CD8-positive, alpha-beta memory T cell (primary cell): ENCODE measurements at regions not wholly inside any gene's neighbourhood (a gene's known extent, or its start where the extent isn't known, plus 50 kb on each side); places are given as distances from the start of the nearest gene placed in this dataset.

ENCODE experiments used
- CTCF ChIA-PET: fragments of 350-600 bp; sonication (Branson Sonifier 250); formaldehyde crosslinking; loops from one replicate; lab custom pipeline; 2021; ENCODE audit warnings: antibody characterized with exemption; lab: Charles Lee
- POLR2A ChIA-PET: fragments of 350-600 bp; sonication (Branson Sonifier 250); formaldehyde crosslinking; loops from one replicate; lab custom pipeline; 2021; ENCODE audit warnings: antibody characterized with exemption; lab: Charles Lee
- DNase-seq, 5 donors: peaks; one replicate each; pipeline versions ENCODE4 v3.0.0 to v3.0.0-alpha.2; 2020 to 2022; ENCODE audit warnings: mixed read lengths in 1 of 5
- H3K27ac ChIP-seq: one replicate; pipeline ENCODE4 v1.7.0; 2013; ENCODE audit warnings: low read depth, mild to moderate bottlenecking, low read length, moderate library complexity
- H3K27me3 ChIP-seq: 2 replicates; pipeline ENCODE4 v1.7.0; 2013; ENCODE audit warnings: low read length, mild to moderate bottlenecking; ENCODE audit not compliant: insufficient read depth, poor library complexity, severe bottlenecking
- H3K36me3 ChIP-seq: 2 replicates; pipeline ENCODE4 v1.7.0; 2013; ENCODE audit warnings: mild to moderate bottlenecking, low read length, moderate library complexity; ENCODE audit not compliant: insufficient read depth
- H3K4me1 ChIP-seq: 2 replicates; pipeline ENCODE4 v1.7.0; 2013; ENCODE audit warnings: mild to moderate bottlenecking, low read length, moderate library complexity; ENCODE audit not compliant: insufficient read depth
- H3K4me3 ChIP-seq: 2 replicates; pipeline ENCODE4 v1.7.0; 2013; ENCODE audit warnings: mild to moderate bottlenecking, low read length
- H3K9me3 ChIP-seq: 2 replicates; pipeline ENCODE4 v1.7.0; 2013; ENCODE audit warnings: mild to moderate bottlenecking, low read length
- H3K27ac Mint-ChIP-seq, 8 donors: one replicate each; pipeline ENCODE4 v1.8.0; 2020 to 2021; ENCODE audit warnings: mixed read lengths in 8 of 8, mild to moderate bottlenecking in 6 of 8, inconsistent platforms in 3 of 8, moderate library complexity in 3 of 8
- H3K27me3 Mint-ChIP-seq, 2 donors: one replicate each; pipeline ENCODE4 v1.8.0; 2020 to 2021; ENCODE audit warnings: mixed read lengths in 2 of 2, mild to moderate bottlenecking in 1 of 2, moderate library complexity in 1 of 2
- H3K36me3 Mint-ChIP-seq, 3 donors: one replicate each; pipeline ENCODE4 v1.8.0; 2020 to 2021; ENCODE audit warnings: mixed read lengths in 3 of 3, inconsistent platforms in 1 of 3, mild to moderate bottlenecking in 1 of 3
- H3K4me1 Mint-ChIP-seq, 3 donors: one replicate each; pipeline ENCODE4 v1.8.0; 2020 to 2021; ENCODE audit warnings: mixed read lengths in 3 of 3, inconsistent platforms in 1 of 3, mild to moderate bottlenecking in 1 of 3
- H3K4me3 Mint-ChIP-seq, 7 donors: one replicate each; pipeline ENCODE4 v1.8.0; 2020 to 2021; ENCODE audit warnings: mixed read lengths in 7 of 7, mild to moderate bottlenecking in 6 of 7, moderate library complexity in 4 of 7, inconsistent platforms in 2 of 7
- H3K9me3 Mint-ChIP-seq, 5 donors: one replicate each; pipeline ENCODE4 v1.8.0; 2020 to 2022; ENCODE audit warnings: mixed read lengths in 5 of 5, mild to moderate bottlenecking in 3 of 5, moderate library complexity in 2 of 5, inconsistent platforms in 1 of 5

DNA sequence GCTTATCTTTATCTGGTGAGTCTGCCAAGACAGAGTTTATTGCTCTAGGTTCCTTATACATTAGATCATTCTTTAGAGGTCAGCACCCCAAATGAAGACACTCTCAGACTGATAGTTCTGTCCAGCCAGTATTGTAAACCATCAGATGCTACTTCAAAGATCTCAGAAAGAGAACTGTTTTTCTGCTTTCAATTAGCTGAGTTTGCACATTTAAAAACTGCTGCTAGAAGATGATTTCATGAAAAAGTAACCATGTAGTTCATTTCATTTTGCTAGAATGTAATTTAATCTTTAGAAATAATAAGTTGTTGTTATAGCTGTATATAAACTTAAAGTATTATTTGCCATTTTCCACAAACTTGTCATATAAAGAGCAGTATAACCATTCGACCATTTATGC is 344.5 kb upstream of the ATP5MC3 start:
- peaks cover 1 to 4% of the 10 kb centered on the region in 2 donors for H3K27me3 Mint-ChIP-seq
- H3K4me1 ChIP-seq, result no peaks in the 10 kb centered on the region
- ChIA-PET POLR2A (no interaction called here), CTCF (no interaction called here)
- no peaks in the 10 kb centered on the region for H3K27me3 ChIP-seq
- no peak overlapping the region for H3K27ac ChIP-seq
- H3K4me3 Mint-ChIP-seq, result no peak overlapping the region
- H3K36me3 Mint-ChIP-seq, result no peaks in the 10 kb centered on the region
- H3K4me1 Mint-ChIP-seq, result no peaks in the 10 kb centered on the region
- H3K4me3 ChIP-seq, result no peak overlapping the region
- no peak overlapping the region for H3K27ac Mint-ChIP-seq
- no peak for DNase-seq
- no peaks in the 10 kb centered on the region for H3K9me3 ChIP-seq
- no peaks in the 10 kb centered on the region for H3K36me3 ChIP-seq
- H3K9me3 Mint-ChIP-seq, result peaks cover 0 to 4% (median 2%) of the 10 kb centered on the region in 5 donors

DNA sequence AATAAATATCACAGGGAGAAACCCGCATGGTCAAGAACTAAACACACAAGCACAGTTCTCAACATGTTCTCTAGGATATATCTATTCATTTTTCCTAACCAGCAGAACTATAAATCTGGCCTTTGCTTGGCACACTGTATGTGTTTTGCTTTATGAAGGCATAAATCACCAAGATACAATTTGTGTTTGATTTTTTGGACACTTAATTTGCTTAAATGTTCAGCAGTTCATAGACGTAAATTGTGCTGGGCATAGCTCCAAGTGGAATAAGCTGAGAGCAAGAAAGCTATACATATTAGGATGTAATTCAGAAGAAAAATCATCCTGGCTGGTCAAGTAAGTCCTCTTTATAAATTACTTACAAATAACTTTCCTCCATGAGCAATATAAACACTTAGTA is 341.5 kb upstream of the ATP5MC3 start:
- Histone ChIP-seq H3K27me3 (no peaks in the 10 kb centered on the region), H3K4me3 (no peak overlapping the region), H3K27ac (no peak overlapping the region), H3K4me1 (no peaks in the 10 kb centered on the region), H3K36me3 (no peaks in the 10 kb centered on the region), H3K9me3 (no peaks in the 10 kb centered on the region)
- Mint-ChIP-seq H3K4me1 (no peaks in the 10 kb centered on the region), H3K27ac (no peak overlapping the region), H3K36me3 (no peaks in the 10 kb centered on the region), H3K27me3 (peaks cover under 1 to 1% of the 10 kb centered on the region in 2 donors), H3K4me3 (no peak overlapping the region), H3K9me3 (peaks cover 0 to 4% (median 2%) of the 10 kb centered on the region in 5 donors)
- no peak for DNase-seq
- ChIA-PET POLR2A (no interaction called here), CTCF (no interaction called here)

DNA sequence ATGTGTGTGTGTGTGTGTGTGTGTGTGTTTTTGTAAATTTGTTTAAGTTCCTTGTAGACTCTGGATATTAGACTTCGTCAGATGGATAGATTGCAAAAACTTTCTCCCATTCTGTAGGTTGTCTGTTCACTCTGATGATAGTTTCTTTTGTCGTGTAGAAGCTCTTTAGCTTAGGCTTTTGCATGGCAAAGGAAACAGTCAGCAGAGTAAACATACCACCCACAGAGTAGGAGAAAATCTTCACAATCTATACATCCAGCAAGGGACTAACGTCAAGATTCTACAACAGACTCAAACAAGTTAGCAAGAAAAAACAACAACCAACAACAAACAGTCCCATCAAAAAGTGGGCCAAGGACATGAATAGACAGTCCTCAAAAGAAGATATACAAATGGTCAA is 336.7 kb upstream of the ATP5MC3 start:
- Mint-ChIP-seq H3K4me1 (no peaks in the 10 kb centered on the region), H3K27me3 (no peaks in the 10 kb centered on the region)
- POLR2A ChIA-PET, result no interaction called here

DNA sequence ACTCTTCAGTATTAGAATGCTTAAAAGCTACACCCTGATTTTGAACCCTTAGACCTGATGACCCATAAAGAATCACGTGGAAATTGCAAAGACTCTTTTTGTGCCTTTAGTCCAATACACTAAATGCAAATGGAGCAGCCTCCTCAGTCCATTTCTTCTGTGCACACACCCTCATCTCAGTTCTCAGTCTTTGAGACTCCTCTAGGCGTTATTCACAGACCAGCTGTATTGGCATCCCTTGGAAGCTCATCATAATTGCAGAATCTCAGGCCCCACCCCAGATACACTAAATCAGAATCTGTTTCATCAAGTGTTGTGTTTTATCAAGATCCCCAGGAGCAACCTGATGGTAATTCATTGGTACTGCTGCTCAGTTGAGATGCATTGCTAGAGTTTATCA is 335.0 kb upstream of the ATP5MC3 start:
- Mint-ChIP-seq H3K27ac (no peak overlapping the region), H3K4me1 (no peaks in the 10 kb centered on the region), H3K4me3 (no peak overlapping the region), H3K9me3 (peaks cover 0 to 4% (median 3%) of the 10 kb centered on the region in 5 donors), H3K36me3 (no peaks in the 10 kb centered on the region), H3K27me3 (no peaks in the 10 kb centered on the region)
- Histone ChIP-seq H3K27ac (no peak overlapping the region), H3K27me3 (no peaks in the 10 kb centered on the region), H3K4me3 (no peak overlapping the region), H3K9me3 (no peaks in the 10 kb centered on the region), H3K36me3 (no peaks in the 10 kb centered on the region), H3K4me1 (no peaks in the 10 kb centered on the region)
- ChIA-PET POLR2A (no interaction called here), CTCF (no interaction called here)
- no peak for DNase-seq

More for the DNA sequence above, 336.7 kb upstream of the ATP5MC3 start:
- no peaks in the 10 kb centered on the region for H3K9me3 ChIP-seq
- no peaks in the 10 kb centered on the region for H3K36me3 ChIP-seq
- no peaks in the 10 kb centered on the region for H3K27me3 ChIP-seq
- Mint-ChIP-seq H3K27ac (no peak overlapping the region), H3K9me3 (peaks cover 0 to 2% (median 2%) of the 10 kb centered on the region in 5 donors), H3K4me3 (no peak overlapping the region), H3K36me3 (no peaks in the 10 kb centered on the region)
- no peaks in the 10 kb centered on the region for H3K4me1 ChIP-seq
- CTCF ChIA-PET, result no interaction called here
- H3K4me3 ChIP-seq, result no peak overlapping the region
- DNase-seq, result no peak
- H3K27ac ChIP-seq, result no peak overlapping the region

DNA sequence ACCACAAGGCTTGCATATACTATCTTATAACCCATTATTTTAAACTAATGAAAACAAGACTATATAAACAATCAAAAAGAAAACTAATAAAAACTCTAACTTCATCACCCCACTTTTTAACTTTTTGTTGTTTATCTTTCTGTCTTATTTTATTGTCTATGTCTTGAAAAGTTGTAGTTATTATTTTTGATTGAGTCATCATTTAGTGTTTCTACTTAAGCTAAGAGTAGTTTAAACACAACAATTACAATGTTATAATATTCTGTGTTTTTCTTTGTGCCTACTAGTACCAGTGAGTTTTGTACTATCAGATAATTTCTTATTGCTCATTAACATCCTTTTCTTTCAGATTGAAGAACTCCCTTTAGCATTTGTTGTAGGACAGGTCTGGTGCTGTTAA is 318.7 kb upstream of the ATP5MC3 start:
- no peaks in the 10 kb centered on the region for H3K4me1 Mint-ChIP-seq
- H3K36me3 Mint-ChIP-seq, result no peaks in the 10 kb centered on the region
- POLR2A ChIA-PET, result no interaction called here
- H3K27me3 ChIP-seq, result no peaks in the 10 kb centered on the region
- H3K9me3 ChIP-seq, result no peaks in the 10 kb centered on the region
- DNase-seq, result no peak
- no peak overlapping the region for H3K4me3 Mint-ChIP-seq
- no peak overlapping the region for H3K27ac ChIP-seq
- peaks cover 8 to 10% of the 10 kb centered on the region in 2 donors for H3K27me3 Mint-ChIP-seq
- no peak overlapping the region for H3K4me3 ChIP-seq
- H3K9me3 Mint-ChIP-seq, result peaks cover 9 to 26% (median 18%) of the 10 kb centered on the region in 5 donors
- H3K4me1 ChIP-seq, result no peaks in the 10 kb centered on the region
- no peaks in the 10 kb centered on the region for H3K36me3 ChIP-seq
- H3K27ac Mint-ChIP-seq, result no peak overlapping the region
- CTCF ChIA-PET, result no interaction called here

DNA sequence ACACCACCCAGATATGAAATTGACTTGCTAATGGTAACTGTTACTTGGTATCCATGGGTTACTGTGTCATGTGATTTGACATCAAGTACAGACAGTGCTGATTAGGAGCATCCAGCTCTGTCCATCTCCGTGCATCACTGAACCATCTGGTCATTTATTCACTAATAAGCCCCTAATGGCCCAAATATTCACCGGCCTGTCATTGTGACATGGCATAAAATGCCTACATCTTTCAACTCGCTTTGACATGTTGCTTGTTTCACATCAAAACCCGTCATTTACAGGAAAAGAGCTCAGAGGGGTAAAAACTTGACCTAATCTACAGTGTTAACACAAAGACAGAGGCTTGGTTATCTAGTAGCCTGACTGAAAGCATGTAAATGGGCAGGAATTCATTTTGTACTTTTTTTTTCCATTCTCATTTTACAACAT is 308.9 kb upstream of the ATP5MC3 start:
- Mint-ChIP-seq H3K4me1 (no peaks in the 10 kb centered on the region), H3K27ac (no peak overlapping the region), H3K27me3 (peaks cover 0 to 5% of the 10 kb centered on the region in 2 donors), H3K9me3 (peaks cover 0 to 6% (median 4%) of the 10 kb centered on the region in 5 donors), H3K4me3 (no peak overlapping the region), H3K36me3 (no peaks in the 10 kb centered on the region)
- no peak for DNase-seq
- no peak overlapping the region for H3K27ac ChIP-seq
- no peaks in the 10 kb centered on the region for H3K4me1 ChIP-seq
- ChIA-PET POLR2A (no interaction called here), CTCF (no interaction called here)
- H3K9me3 ChIP-seq, result no peaks in the 10 kb centered on the region
- no peaks in the 10 kb centered on the region for H3K27me3 ChIP-seq
- no peaks in the 10 kb centered on the region for H3K36me3 ChIP-seq
- H3K4me3 ChIP-seq, result no peak overlapping the region

DNA sequence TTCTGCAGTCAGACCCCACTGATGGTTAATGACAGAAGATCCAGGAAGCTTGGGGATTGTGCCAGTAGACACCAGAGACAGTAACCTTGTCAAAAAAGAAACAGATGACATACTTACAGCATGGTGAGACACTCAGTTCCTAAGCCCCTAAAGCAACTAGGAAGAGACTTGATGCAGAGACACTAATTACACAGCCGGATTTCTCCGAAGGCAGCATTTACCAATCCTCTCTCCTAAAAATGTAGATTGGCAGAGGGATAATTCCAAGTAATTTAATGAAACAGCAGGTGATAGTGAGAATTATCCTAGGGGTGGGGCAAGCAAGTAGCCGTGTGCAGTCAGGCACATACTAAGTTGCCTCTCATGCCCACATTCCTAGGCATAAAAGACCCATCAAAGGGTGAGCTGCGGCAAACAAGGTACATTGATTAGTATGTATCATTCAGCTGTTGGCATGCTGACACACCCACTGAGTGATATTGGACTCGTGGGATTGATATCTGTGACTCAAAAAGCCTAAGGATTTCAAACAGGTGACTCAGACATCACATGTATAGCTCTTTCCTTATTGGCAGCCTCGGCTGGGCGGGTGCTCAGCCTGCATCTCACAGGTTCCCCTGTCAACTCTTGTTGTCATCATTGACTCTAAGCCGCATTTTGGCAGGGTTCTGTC is 296.7 kb upstream of the ATP5MC3 start:
- ChIA-PET CTCF (no interaction called here), POLR2A (no interaction called here)
- Mint-ChIP-seq H3K4me3 (no peak overlapping the region), H3K36me3 (no peaks in the 10 kb centered on the region), H3K27ac (no peak overlapping the region), H3K9me3 (peaks cover 0 to 2% (median 0%) of the 10 kb centered on the region in 5 donors), H3K27me3 (no peaks in the 10 kb centered on the region), H3K4me1 (no peaks in the 10 kb centered on the region)
- no peak overlapping the region for H3K27ac ChIP-seq
- no peak overlapping the region for H3K4me3 ChIP-seq
- H3K36me3 ChIP-seq, result no peaks in the 10 kb centered on the region
- H3K4me1 ChIP-seq, result no peaks in the 10 kb centered on the region
- no peaks in the 10 kb centered on the region for H3K27me3 ChIP-seq
- DNase-seq, result no peak
- H3K9me3 ChIP-seq, result no peaks in the 10 kb centered on the region

DNA sequence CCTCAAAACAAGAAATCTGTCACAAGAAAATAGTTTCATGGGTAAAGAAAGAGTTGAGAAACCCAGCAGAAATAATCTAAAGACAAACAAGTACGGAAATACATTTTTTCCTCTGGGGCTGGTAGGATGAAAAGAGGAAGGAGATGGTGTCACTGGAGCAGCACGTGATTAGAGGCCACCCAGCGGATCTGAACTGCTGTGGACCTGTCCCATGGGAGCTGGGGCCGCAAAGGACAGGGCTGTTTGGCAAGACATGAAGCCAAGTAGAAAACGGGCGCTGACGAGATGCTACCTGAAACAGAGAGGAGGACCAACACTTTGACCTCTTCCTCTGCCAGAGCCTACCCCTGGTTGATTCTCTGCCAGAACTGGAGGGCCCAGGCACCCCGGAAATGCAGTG is 295.4 kb upstream of the ATP5MC3 start:
- H3K9me3 Mint-ChIP-seq, result peaks cover 0 to 2% (median 0%) of the 10 kb centered on the region in 5 donors
- no peaks in the 10 kb centered on the region for H3K27me3 Mint-ChIP-seq
- no peak overlapping the region for H3K4me3 Mint-ChIP-seq
- no peaks in the 10 kb centered on the region for H3K27me3 ChIP-seq
- no peak for DNase-seq
- no peak overlapping the region for H3K27ac ChIP-seq
- no peaks in the 10 kb centered on the region for H3K4me1 Mint-ChIP-seq
- no peaks in the 10 kb centered on the region for H3K4me1 ChIP-seq
- H3K9me3 ChIP-seq, result no peaks in the 10 kb centered on the region
- ChIA-PET POLR2A (no interaction called here), CTCF (no interaction called here)
- no peak overlapping the region for H3K4me3 ChIP-seq
- no peaks in the 10 kb centered on the region for H3K36me3 ChIP-seq
- no peaks in the 10 kb centered on the region for H3K36me3 Mint-ChIP-seq
- no peak overlapping the region for H3K27ac Mint-ChIP-seq
